ENCODE measurements at regions not wholly inside any gene's neighbourhood (a gene's known extent, or its start where the extent isn't known, plus 50 kb on each side); places are given as distances from the start of the nearest gene placed in this dataset.
"Not testable (repeated sequence)": the region's sequence is repeated elsewhere in the genome, so short reads cannot be mapped to it uniquely, and the experiment has no call there.

DNA sequence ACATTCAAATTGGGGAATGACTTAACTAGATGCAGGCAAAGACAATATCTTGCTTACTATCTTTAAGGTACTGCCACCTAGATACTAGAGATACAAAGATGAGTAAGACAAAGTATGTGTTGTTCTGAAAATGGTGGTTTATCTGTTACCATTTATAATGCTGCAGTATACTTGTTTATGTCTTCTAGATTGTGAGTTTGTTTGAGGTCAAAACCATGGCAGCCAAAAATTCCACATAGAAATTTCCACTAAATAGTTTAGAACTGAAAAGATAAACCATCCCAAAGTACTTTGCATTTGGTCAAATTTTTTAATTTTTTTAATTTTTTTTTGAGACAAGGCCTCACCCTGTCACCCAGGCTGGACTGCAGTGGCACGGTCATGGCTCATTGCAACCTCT lies 150.8 kb downstream of the SOX4 start:
- no peak for DNase-seq (ENCODE audit: low read depth)

GRCh38 chr6:21745543-21746337 lies 152.2 kb downstream of the SOX4 start:
- no peak for DNase-seq (ENCODE audit: low read depth)

DNA sequence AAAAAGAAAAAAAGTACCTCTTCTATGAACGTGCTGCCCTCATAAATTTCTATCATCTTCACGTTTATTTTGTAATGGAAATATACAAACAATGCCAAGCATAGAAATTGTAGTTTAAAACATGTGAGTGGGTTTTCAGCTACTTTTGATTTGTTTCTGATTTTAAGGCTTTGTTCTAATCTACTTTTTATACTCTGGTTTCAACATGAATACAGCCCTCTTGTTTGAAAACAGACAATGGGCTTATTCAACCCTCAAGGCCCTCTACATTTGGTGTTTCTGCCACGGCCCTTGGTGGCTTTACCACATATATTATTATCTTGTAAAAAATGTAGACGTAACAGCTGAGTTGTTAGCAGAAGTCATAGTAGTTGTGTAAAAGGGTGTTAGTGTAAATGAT lies 153.9 kb downstream of the SOX4 start:
- no peak for DNase-seq (ENCODE audit: low read depth)

GRCh38 chr6:21748343-21749056 lies 154.9 kb downstream of the SOX4 start:
- DNase-seq (ENCODE audit: low read depth) = no peak

DNA sequence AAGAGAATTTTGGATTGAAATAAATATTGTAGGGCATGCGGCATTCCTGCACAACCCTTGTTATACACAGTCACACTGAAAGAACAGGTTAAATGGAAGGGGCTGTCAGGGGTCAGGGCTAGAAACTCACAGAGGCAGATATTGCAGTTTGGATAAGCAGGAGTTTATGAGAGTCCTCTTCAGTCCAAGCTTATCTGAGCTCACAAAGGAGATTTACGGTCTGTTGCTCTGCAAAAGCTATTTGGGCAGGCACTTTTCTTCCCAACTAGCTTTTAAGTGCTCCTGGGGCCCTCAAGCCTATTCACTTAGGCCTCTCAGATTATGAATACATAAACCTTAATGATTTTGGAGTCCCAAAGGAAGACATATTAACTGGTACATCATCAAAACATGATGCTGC lies 156.2 kb downstream of the SOX4 start:
- no peak for DNase-seq (ENCODE audit: low read depth)

- DNase-seq (ENCODE audit: low read depth) = no peak
These were observed 157.0 kb downstream of the SOX4 start for GRCh38 chr6:21750575-21750974.

GRCh38 chr6:21751608-21752007 lies 158.1 kb downstream of the SOX4 start:
- no peak for DNase-seq (ENCODE audit: low read depth)

GRCh38 chr6:21752054-21752811 lies 158.7 kb downstream of the SOX4 start:
- no peak for DNase-seq (ENCODE audit: low read depth)

- no peak for DNase-seq (ENCODE audit: low read depth)
These were observed 159.9 kb downstream of the SOX4 start for GRCh38 chr6:21753241-21754108.

DNA sequence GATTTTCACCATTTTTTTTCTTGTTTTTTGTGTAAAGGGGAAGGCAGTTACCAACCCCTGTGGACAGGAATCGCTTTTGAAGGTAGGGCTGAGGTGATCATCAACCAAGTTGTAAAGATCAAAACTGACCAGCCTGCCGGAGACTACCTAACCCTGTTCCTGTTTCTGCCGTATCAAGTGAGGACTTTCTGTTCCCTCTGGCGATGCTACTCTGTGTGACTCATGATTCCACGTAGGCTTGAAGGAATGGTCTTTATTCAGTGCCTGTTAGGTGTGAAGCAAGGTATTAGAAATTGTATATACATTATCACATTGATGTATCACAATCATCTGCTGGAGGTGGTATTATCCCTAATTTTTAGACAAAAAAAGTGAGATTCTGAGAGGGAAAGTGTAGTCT lies 161.3 kb downstream of the SOX4 start:
- DNase-seq (ENCODE audit: low read depth) = no peak

GRCh38 chr6:21756487-21756886 lies 162.9 kb downstream of the SOX4 start:
- no peak for DNase-seq (ENCODE audit: low read depth)

DNA sequence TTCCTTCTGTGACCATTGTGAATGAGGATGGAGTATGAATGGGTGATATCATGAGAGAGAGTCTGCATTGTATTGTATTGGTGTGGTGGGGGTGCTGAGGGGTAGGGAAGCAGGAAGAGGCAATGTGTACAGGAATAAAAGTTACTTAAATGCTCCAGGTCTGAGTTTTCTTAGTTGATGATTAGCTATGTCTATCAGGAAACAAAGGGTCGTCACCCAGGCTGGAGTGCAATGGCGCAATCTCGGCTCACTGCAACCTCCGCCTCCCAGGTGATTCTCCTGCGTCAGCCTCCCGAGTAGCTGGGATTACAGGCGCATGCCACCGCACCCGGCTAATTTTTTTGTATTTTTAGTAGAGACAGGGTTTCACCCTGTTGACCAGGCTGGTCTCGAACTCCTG lies 163.8 kb downstream of the SOX4 start:
- DNase-seq (ENCODE audit: low read depth) = not testable (repeated sequence)

GRCh38 chr6:21759721-21760120 lies 166.2 kb downstream of the SOX4 start:
- DNase-seq (ENCODE audit: low read depth) = no peak

GRCh38 chr6:21761053-21761730 lies 167.6 kb downstream of the SOX4 start:
- DNase-seq (ENCODE audit: low read depth) = not testable (repeated sequence)

DNA sequence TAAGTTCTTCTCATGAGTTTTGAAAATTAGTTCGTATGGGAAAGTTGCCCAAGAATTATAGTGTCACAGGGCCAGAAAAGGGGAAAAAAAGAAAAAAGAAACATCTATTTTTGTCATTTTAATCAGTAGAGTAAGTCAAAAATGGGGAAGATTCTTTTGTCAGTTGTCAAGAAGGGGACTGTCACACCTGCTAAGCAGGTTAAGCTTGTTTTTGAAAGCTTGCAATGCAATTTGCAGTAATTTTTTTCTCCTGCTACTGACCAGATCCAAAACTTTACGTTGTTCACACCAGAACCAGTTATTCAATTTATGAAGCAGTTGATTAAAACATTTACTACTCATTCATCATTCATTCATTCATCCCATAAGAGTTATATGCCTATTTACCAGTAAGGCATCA lies 171.4 kb downstream of the SOX4 start:
- DNase-seq (ENCODE audit: low read depth) = no peak

DNA sequence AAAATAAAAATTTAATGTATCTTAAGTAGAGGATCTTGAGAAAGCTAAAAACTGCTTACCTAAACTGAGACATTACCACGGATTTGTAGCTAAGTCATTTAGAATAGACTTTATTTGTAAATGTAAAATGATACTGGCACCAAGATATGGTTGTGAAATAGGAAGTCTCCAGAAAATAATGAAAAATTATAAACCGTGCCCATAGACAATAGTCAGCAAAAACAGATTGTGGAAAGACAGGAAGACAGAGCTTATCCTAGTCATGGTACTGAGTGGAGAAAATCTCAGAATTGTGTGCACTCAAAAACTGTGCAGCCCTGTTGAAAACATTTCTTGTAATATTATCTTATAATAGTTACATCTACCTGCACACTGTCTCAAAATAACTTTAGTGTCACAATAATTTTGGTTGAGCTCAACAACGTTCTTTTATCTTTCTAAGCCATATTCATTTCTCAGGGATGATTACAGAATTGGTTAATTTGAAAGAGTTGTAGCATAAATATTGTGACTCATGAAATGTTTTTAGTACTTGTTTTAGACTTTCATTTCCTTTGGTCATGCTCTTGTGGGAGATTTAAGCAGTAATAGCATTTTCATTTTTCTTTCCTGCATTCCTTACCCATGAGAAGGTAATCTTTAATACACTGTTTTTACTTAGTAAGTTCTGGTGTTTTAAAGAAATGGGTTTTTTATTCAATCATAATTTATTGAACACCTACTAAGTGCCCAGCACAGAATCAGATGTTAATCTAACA lies 174.5 kb downstream of the SOX4 start:
- no peak for DNase-seq (ENCODE audit: low read depth)

DNA sequence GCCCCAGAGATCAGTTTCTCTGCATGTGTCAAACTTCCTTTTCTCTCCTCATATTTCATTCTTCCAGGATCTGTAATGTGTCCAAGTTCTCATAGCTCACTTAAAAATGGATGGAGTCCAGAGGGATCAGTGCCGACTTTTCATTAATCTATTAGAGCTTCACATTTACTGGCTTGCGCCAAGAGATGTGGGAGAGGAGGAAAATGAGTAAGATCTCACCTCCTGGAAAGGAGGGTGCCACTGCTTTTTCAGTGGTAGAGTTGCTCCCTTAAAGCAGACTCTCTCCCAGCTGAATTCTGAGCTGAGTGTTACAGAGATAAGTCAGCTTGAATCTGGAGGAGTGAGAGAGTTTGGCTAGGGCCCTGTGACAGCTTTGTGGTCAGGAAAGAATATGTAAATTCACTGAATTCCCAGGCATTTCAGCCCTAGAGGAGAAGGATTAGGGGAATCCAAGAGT lies 175.9 kb downstream of the SOX4 start:
- DNase-seq (ENCODE audit: low read depth) = no peak

- no peak for DNase-seq (ENCODE audit: low read depth)
These were observed 176.4 kb downstream of the SOX4 start for GRCh38 chr6:21769968-21770367.

- DNase-seq (ENCODE audit: low read depth) = no peak
These were observed 178.2 kb downstream of the SOX4 start for GRCh38 chr6:21771626-21772320.

DNA sequence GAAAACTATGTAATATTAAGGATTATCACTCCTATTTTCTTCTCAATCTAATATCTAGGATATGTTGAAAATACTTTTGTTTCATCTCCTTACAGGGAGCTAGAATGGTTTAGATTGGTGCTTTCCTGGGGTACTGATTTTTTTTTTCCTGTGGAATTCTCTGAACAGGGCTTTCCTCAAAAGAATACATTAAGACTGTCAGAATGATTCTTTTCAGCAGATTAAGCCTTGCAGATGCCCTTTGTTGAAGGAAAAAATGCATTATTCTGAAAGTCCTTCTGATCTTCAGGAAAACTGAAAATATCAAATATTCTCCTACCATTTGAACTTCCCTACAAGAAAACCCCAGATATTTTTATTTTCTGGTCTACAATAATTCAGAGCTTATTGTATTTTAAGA lies 178.9 kb downstream of the SOX4 start:
- no peak for DNase-seq (ENCODE audit: low read depth)
